Trophoblast cell (in vitro differentiated cells and primary cell): ENCODE measurements at regions not wholly inside any gene's neighbourhood (a gene's known extent, or its start where the extent isn't known, plus 50 kb on each side); places are given as distances from the start of the nearest gene placed in this dataset.

Experiments used
- DNase-seq, 2 donors: peaks; one replicate each; pipeline ENCODE4 v3.0.0-alpha.2; 2016
- H2AFZ ChIP-seq: 2 replicates; pipeline ENCODE4 v1.6.1; 2013; ENCODE audit warnings: low read length, moderate library complexity, mild to moderate bottlenecking; ENCODE audit not compliant: insufficient read depth, poor library complexity
- H2AK5ac ChIP-seq: 2 replicates; pipeline ENCODE4 v1.6.1; 2013; ENCODE audit warnings: mild to moderate bottlenecking, low read length
- H2BK120ac ChIP-seq: 2 replicates; pipeline ENCODE4 v1.6.1; 2013; ENCODE audit warnings: low read length, mild to moderate bottlenecking, moderate library complexity; ENCODE audit not compliant: insufficient read depth, poor library complexity
- H2BK12ac ChIP-seq: 2 replicates; pipeline ENCODE4 v1.6.1; 2013; ENCODE audit warnings: mild to moderate bottlenecking, low read length, moderate library complexity
- H2BK5ac ChIP-seq: 2 replicates; pipeline ENCODE4 v1.6.1; 2013; ENCODE audit warnings: low read length, low read depth, moderate library complexity, mild to moderate bottlenecking; ENCODE audit not compliant: poor library complexity
- H3K14ac ChIP-seq: 2 replicates; pipeline ENCODE4 v1.6.1; 2013; ENCODE audit warnings: mild to moderate bottlenecking, low read length
- H3K18ac ChIP-seq: 2 replicates; pipeline ENCODE4 v1.6.1; 2013; ENCODE audit warnings: mild to moderate bottlenecking, low read length
- H3K23ac ChIP-seq: 2 replicates; pipeline ENCODE4 v1.6.1; 2013; ENCODE audit warnings: low read length
- H3K27ac ChIP-seq: 2 replicates; pipeline ENCODE4 v1.5.1; 2013; ENCODE audit warnings: low read depth, mild to moderate bottlenecking, inconsistent platforms, low read length, moderate library complexity
- H3K27me3 ChIP-seq: 2 replicates; pipeline ENCODE4 v1.6.1; 2013; ENCODE audit warnings: inconsistent platforms, mild to moderate bottlenecking, low read length, moderate library complexity; ENCODE audit not compliant: insufficient read depth
- H3K36me3 ChIP-seq, 2 experiments: 1 replicate in 1 of 2; 2 replicates in 1 of 2; pipeline ENCODE4 v1.6.1; 2013; ENCODE audit warnings: low read length in 2 of 2, mild to moderate bottlenecking in 2 of 2, moderate library complexity in 1 of 2; ENCODE audit not compliant: insufficient read depth in 2 of 2, control insufficient read depth in 1 of 2
- H3K4ac ChIP-seq: 2 replicates; pipeline ENCODE4 v1.6.1; 2013; ENCODE audit warnings: low read depth, mild to moderate bottlenecking, low read length, moderate library complexity
- H3K4me1 ChIP-seq, 2 experiments: 1 replicate in 1 of 2; 2 replicates in 1 of 2; pipeline ENCODE4 v1.6.1; 2013; ENCODE audit warnings: low read length in 2 of 2, mild to moderate bottlenecking in 2 of 2, moderate library complexity in 1 of 2; ENCODE audit not compliant: insufficient read depth in 2 of 2, control insufficient read depth in 1 of 2
- H3K4me2 ChIP-seq: 2 replicates; pipeline ENCODE4 v1.6.1; 2013; ENCODE audit warnings: inconsistent platforms, mild to moderate bottlenecking, low read length, moderate library complexity
- H3K4me3 ChIP-seq: 2 replicates; pipeline ENCODE4 v1.5.1; 2013; ENCODE audit warnings: mild to moderate bottlenecking, low read depth, low read length, inconsistent platforms
- H3K79me1 ChIP-seq: one replicate; pipeline ENCODE4 v1.6.1; 2013; ENCODE audit warnings: low read length
- H3K79me2 ChIP-seq: 2 replicates; pipeline ENCODE4 v1.6.1; 2013; ENCODE audit warnings: low read length, mild to moderate bottlenecking; ENCODE audit not compliant: control insufficient read depth, insufficient read depth, poor library complexity
- H3K9ac ChIP-seq: 2 replicates; pipeline ENCODE4 v1.6.1; 2013; ENCODE audit warnings: mild to moderate bottlenecking, low read length
- H3K9me3 ChIP-seq: 2 replicates; pipeline ENCODE4 v1.6.1; 2013; ENCODE audit warnings: low read depth, mild to moderate bottlenecking, control low read depth, inconsistent platforms, low read length; ENCODE audit not compliant: insufficient read depth
- H4K12ac ChIP-seq: 2 replicates; pipeline ENCODE4 v1.6.1; 2013; ENCODE audit warnings: low read depth, mild to moderate bottlenecking, low read length, moderate library complexity
- H4K8ac ChIP-seq: 2 replicates; pipeline ENCODE4 v1.6.1; 2013; ENCODE audit warnings: low read depth, mild to moderate bottlenecking, low read length, moderate library complexity
- H4K91ac ChIP-seq: one replicate; pipeline ENCODE4 v1.6.1; 2013; ENCODE audit warnings: low read depth, mild to moderate bottlenecking, low read length, moderate library complexity
- WGBS: extraction: QIAGEN DNeasy Blood & Tissue Kit; methylation state at CpG from one replicate; pipeline ENCODE4 v1.1.7; 2013; ENCODE audit warnings: missing lambda C conversion rate; ENCODE audit not compliant: insufficient read length, insufficient coverage; ENCODE audit errors: extremely low coverage; 5-methylcytosine and 5-hydroxymethylcytosine counted together

DNA sequence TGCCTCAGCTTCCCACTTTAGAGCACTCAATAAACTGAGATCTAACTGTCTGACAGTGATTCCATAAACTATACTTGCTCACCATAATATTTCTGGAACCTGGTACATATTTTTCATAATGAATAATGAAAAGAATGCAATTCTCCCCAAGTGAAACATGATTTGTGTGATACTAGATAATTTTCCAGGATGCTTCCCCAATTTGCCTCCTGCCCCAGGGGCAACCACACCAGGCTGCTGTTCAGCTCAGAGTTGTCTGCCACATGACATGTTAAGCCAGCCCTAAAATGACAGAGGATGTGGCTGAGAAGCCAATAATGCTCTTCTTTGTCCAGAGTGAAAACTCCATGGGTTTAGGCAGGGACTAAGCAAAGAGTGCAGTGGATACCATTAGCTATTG is 62.9 kb upstream of the SEZ6L start:
- H3K36me3 ChIP-seq: no peaks in the 10 kb centered on the region
- no peak overlapping the region for H4K91ac ChIP-seq
- H3K4me2 ChIP-seq: no peak overlapping the region
- no peak overlapping the region for H3K18ac ChIP-seq
- H2BK12ac ChIP-seq: no peak overlapping the region
- no peak overlapping the region for H2BK5ac ChIP-seq
- H3K4me1 ChIP-seq: peaks cover 0 to 2% of the 10 kb centered on the region in 2 experiments
- H4K12ac ChIP-seq: no peak overlapping the region
- H3K27me3 ChIP-seq: no peaks in the 10 kb centered on the region
- H4K8ac ChIP-seq: no peak overlapping the region
- no peak overlapping the region for H3K14ac ChIP-seq
- no peaks in the 10 kb centered on the region for H3K9me3 ChIP-seq
- H3K79me2 ChIP-seq: no peaks in the 10 kb centered on the region
- no peak overlapping the region for H3K4me3 ChIP-seq
- no peaks in the 10 kb centered on the region for H3K79me1 ChIP-seq
- H3K9ac ChIP-seq: no peak overlapping the region
- H3K27ac ChIP-seq: no peak overlapping the region
- H2AK5ac ChIP-seq: no peak overlapping the region
- DNase-seq: no peak
- no peak overlapping the region for H2AFZ ChIP-seq
- H2BK120ac ChIP-seq: no peak overlapping the region
- no peak overlapping the region for H3K4ac ChIP-seq
- no peak overlapping the region for H3K23ac ChIP-seq

DNA sequence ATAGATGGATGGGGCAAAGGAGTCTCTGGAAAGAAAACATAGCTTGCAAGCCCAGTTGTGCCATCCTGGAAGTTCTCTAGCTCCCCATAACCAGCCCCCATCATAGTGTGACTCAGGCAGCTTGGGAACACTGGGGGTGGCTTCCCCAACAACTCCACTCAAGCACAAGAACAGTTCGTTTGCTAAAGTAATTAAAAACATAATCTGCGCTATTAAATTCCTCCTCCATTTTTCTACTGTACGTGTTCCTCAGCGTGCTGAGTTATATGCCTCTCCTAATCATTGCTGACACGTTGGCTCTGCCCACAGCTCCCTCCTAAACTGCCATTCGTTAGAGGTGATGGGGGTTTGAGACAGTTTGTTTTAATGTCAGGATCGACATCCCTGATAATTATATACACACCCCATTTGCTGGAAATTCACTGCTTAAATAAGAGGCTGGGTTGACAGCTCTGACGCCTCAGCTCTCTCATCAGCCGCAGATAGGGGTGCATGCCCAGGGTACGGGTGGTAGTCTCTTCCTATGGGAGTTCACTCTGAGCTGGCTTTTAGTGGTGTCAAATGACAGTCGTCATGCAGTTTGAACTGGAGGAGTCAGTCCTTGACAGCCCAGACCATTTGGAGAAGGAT is 59.5 kb upstream of the SEZ6L start:
- Histone ChIP-seq H3K4me1 (no peaks in the 10 kb centered on the region), H4K8ac (no peak overlapping the region), H2BK5ac (no peak overlapping the region), H3K27me3 (no peaks in the 10 kb centered on the region), H3K79me1 (no peaks in the 10 kb centered on the region), H3K4me3 (no peak overlapping the region), H3K36me3 (no peaks in the 10 kb centered on the region), H3K79me2 (no peaks in the 10 kb centered on the region), H3K9me3 (no peaks in the 10 kb centered on the region), H3K9ac (no peak overlapping the region), H2AK5ac (no peak overlapping the region), H3K18ac (no peak overlapping the region), H2AFZ (no peak overlapping the region), H3K23ac (no peak overlapping the region), H4K12ac (no peak overlapping the region), H3K14ac (no peak overlapping the region), H3K27ac (no peak overlapping the region), H4K91ac (no peak overlapping the region), H2BK12ac (no peak overlapping the region), H2BK120ac (no peak overlapping the region), H3K4me2 (no peak overlapping the region), H3K4ac (no peak overlapping the region)
- DNase-seq: no peak
- no CpG with 5 or more reads among the region's 11 CpGs for WGBS

- H2BK120ac ChIP-seq: no peak overlapping the region
- no peaks in the 10 kb centered on the region for H3K79me2 ChIP-seq
- H3K4ac ChIP-seq: no peak overlapping the region
- no peak overlapping the region for H2BK12ac ChIP-seq
- no peak overlapping the region for H2AFZ ChIP-seq
- H3K36me3 ChIP-seq: no peaks in the 10 kb centered on the region
- H3K4me1 ChIP-seq: no peaks in the 10 kb centered on the region
- H3K79me1 ChIP-seq: no peaks in the 10 kb centered on the region
- H3K9me3 ChIP-seq: no peaks in the 10 kb centered on the region
- H2AK5ac ChIP-seq: no peak overlapping the region
- H3K4me2 ChIP-seq: no peak overlapping the region
- no peak overlapping the region for H4K91ac ChIP-seq
- H3K27ac ChIP-seq: no peak overlapping the region
- H3K23ac ChIP-seq: no peak overlapping the region
- H3K4me3 ChIP-seq: no peak overlapping the region
- H3K27me3 ChIP-seq: no peaks in the 10 kb centered on the region
- H3K18ac ChIP-seq: no peak overlapping the region
- no peak overlapping the region for H2BK5ac ChIP-seq
- H4K8ac ChIP-seq: no peak overlapping the region
- no peak for DNase-seq
- H3K9ac ChIP-seq: no peak overlapping the region
- H4K12ac ChIP-seq: no peak overlapping the region
- no CpG with 5 or more reads among the region's 1 CpG for WGBS
- H3K14ac ChIP-seq: no peak overlapping the region
Measured at GRCh38 chr22:26114826-26115225, 54.4 kb upstream of the SEZ6L start.

DNA sequence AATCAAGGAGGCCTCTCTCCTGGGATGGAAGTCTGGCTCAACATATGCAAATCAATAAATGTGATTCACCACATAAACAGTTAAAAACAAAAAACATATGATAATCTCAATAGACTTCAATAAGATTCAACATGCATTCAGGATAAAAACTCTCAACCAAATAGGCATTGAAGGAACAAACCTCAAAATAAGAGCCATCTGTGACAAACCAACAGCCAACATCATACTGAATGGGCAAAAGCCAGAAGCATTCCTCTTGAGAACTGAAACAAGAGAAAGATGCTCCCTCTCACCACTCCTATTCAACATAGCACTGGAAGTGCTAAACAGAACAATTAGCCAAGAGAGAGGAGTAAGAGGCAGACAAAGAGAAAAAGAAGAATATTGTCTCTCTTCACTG is 54.0 kb upstream of the SEZ6L start:
- H2AK5ac ChIP-seq: no peak overlapping the region
- H3K4me2 ChIP-seq: no peak overlapping the region
- no peaks in the 10 kb centered on the region for H3K79me2 ChIP-seq
- H3K4me1 ChIP-seq: no peaks in the 10 kb centered on the region
- no peak overlapping the region for H3K9ac ChIP-seq
- DNase-seq: no peak
- no peak overlapping the region for H2BK5ac ChIP-seq
- H2BK12ac ChIP-seq: no peak overlapping the region
- no peak overlapping the region for H4K8ac ChIP-seq
- H3K14ac ChIP-seq: no peak overlapping the region
- H2BK120ac ChIP-seq: no peak overlapping the region
- H4K12ac ChIP-seq: no peak overlapping the region
- no peaks in the 10 kb centered on the region for H3K9me3 ChIP-seq
- no peak overlapping the region for H3K4me3 ChIP-seq
- no peak overlapping the region for H3K27ac ChIP-seq
- no peak overlapping the region for H2AFZ ChIP-seq
- H4K91ac ChIP-seq: no peak overlapping the region
- H3K18ac ChIP-seq: no peak overlapping the region
- no peaks in the 10 kb centered on the region for H3K27me3 ChIP-seq
- no peaks in the 10 kb centered on the region for H3K36me3 ChIP-seq
- H3K4ac ChIP-seq: no peak overlapping the region
- H3K79me1 ChIP-seq: no peaks in the 10 kb centered on the region
- no peak overlapping the region for H3K23ac ChIP-seq
